ENCODE measurements at regions not wholly inside any gene's neighbourhood (a gene's known extent, or its start where the extent isn't known, plus 50 kb on each side); places are given as distances from the start of the nearest gene placed in this dataset.

DNA sequence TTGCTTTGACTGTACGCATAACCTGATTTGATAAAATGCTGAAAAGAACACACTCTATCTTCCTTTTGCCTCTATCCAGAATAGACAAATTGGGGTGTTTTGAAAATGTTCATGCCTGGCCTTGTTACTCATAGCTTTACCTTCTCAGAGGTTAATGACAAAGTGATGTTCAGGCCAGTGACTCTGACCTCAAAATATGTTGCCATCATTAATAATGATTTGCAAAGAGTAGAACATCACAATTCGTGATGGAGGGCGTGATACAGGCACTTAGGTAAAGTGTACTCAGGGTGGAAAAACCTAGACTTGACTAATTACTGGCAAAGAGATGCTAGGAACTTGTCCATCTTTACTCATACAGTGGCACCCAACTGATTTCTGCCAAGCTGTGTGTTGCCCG, 656.6 kb upstream of the SOX9 start:
- Histone ChIP-seq H3K23ac (ENCODE audit: insufficient read length) (no peak overlapping the region), H3K36me3 (ENCODE audit: control insufficient read depth in 2 of 4, insufficient read depth in 4 of 4, low read length in 3 of 4) (no peaks in the 10 kb centered on the region), H3K79me1 (ENCODE audit: low read depth, low read length) (no peaks in the 10 kb centered on the region), H4K91ac (replicated peaks; ENCODE audit: insufficient read length, low read length) (no peak overlapping the region), H3K4me1 (replicated peaks in 1 of 4; ENCODE audit: control insufficient read depth in 3 of 4, insufficient read depth in 4 of 4, low read length in 3 of 4) (peaks cover 0 to 5% (median 1%) of the 10 kb centered on the region in 4 experiments; a peak in 1 of 7 replicates), H3K14ac (ENCODE audit: insufficient read length) (no peak overlapping the region), H4K20me1 (replicated peaks in 1 of 2; ENCODE audit: control insufficient read depth in 1 of 2, insufficient read depth in 2 of 2, low read length in 2 of 2) (no peaks in the 10 kb centered on the region), H3K4me3 (ENCODE audit: extremely low read depth in 1 of 4, insufficient read depth in 2 of 4, low read depth in 3 of 4, low read length in 4 of 4) (no peak overlapping the region), H2BK5ac (ENCODE audit: low read depth, low read length) (no peak overlapping the region), H3K79me2 (ENCODE audit: control insufficient read depth in 1 of 2, insufficient read depth in 2 of 2, low read length in 2 of 2) (no peaks in the 10 kb centered on the region), H3K23me2 (ENCODE audit: low read depth, low read length) (no peaks in the 10 kb centered on the region; the same call in 1 of the 2 replicates), H3K9me3 (ENCODE audit: insufficient read depth in 2 of 2, low read depth in 1 of 2, low read length in 1 of 2) (no peaks in the 10 kb centered on the region), H3K27me3 (replicated peaks in 1 of 4; ENCODE audit: control insufficient read depth in 3 of 4, extremely low read depth in 1 of 4, insufficient read depth in 3 of 4, low read length in 3 of 4) (no peaks in the 10 kb centered on the region), H2AFZ (ENCODE audit: low read length) (no peak overlapping the region), H2BK12ac (ENCODE audit: low read depth, low read length) (no peak overlapping the region), H3K56ac (replicated peaks; ENCODE audit: insufficient read length, low read depth, low read length) (no peak overlapping the region), H4K8ac (ENCODE audit: extremely low read depth, insufficient read depth, low read length) (no peak overlapping the region), H3K4me2 (ENCODE audit: insufficient read depth in 1 of 2, low read depth in 2 of 2, low read length in 2 of 2) (no peak overlapping the region), H2BK20ac (ENCODE audit: low read length) (no peak overlapping the region), H3K18ac (ENCODE audit: extremely low read depth, low read length) (no peak overlapping the region), H2AK5ac (ENCODE audit: low read depth, low read length) (no peak overlapping the region), H2BK15ac (ENCODE audit: low read length) (no peak overlapping the region), H3K4ac (replicated peaks; ENCODE audit: insufficient read length, low read depth, low read length) (no peak overlapping the region), H3K9ac (replicated peaks in 1 of 4; ENCODE audit: extremely low read depth in 1 of 4, low read depth in 3 of 4, low read length in 3 of 4) (no peak overlapping the region), H2BK120ac (replicated peaks; ENCODE audit: low read depth, low read length) (no peak overlapping the region), H4K5ac (ENCODE audit: insufficient read length, low read depth, low read length) (no peak overlapping the region), H3K27ac (ENCODE audit: low read depth, low read length) (no peak overlapping the region)
- no peak for DNase-seq (ENCODE audit: low read depth in 1 of 2, low spot score in 2 of 2)
- ChIA-PET POLR2A (ENCODE audit: partially characterized antibody) (no interaction called here), CTCF (ENCODE audit: partially characterized antibody) (interaction anchor here (1.8 kb wide), 1 partner anchor 11 kb away, joined by 4 read pairs; no protein-coding TSS in a partner anchor)
- 91% methylated on average over 4 of the region's 4 CpGs; no CpG with 5 or more reads in 1 of the 2 experiments for WGBS, 2 experiments (ENCODE audit: extremely low coverage in 1 of 2, insufficient coverage in 1 of 2, insufficient read length in 1 of 2, insufficient replicate concordance in 2 of 2, low coverage in 1 of 2, low lambda C conversion rate in 2 of 2, missing lambda C conversion rate in 1 of 2)
- FAIRE-seq = no peak
- TF ChIP-seq CHD2 (IDR thresholded peaks at IDR 0.05; ENCODE audit: low read length) (no peak), SP1 (IDR thresholded peaks at IDR 0.05; ENCODE audit: low read depth, low read length) (no peak)
